Neural cell (in vitro differentiated cells): ENCODE measurements at regions not wholly inside any gene's neighbourhood (a gene's known extent, or its start where the extent isn't known, plus 50 kb on each side); places are given as distances from the start of the nearest gene placed in this dataset.

Experiments used
- H2AFZ ChIP-seq: fragments of 200-600, 300-800 bp; sonication (generic), shearing (Covaris generic); 2 replicates; pipeline ENCODE4 v1.6.0; 2014; ENCODE audit warnings: low read depth, mild to moderate bottlenecking, antibody characterized with exemption, low read length, moderate library complexity
- H3F3A ChIP-seq: fragments of 200-600 bp; shearing (Covaris generic); 2 replicates; pipeline ENCODE4 v1.6.1; 2016; ENCODE audit warnings: mild to moderate bottlenecking, moderate library complexity, mixed read lengths, antibody characterized with exemption, low read length; ENCODE audit not compliant: insufficient read depth, poor library complexity, severe bottlenecking
- H3K27ac ChIP-seq: fragments of 200-600, 300-800 bp; sonication (generic), shearing (Covaris generic); 2 replicates; pipeline ENCODE4 v1.5.1; 2014; ENCODE audit warnings: mild to moderate bottlenecking, low read length, moderate library complexity
- H3K27me3 ChIP-seq: fragments of 300-800, 200-600 bp; sonication (generic), shearing (Covaris generic); 2 replicates; pipeline ENCODE4 v1.6.0; 2014; ENCODE audit warnings: mild to moderate bottlenecking, low read depth, low read length, moderate library complexity; ENCODE audit not compliant: insufficient read depth
- H3K36me3 ChIP-seq: fragments of 300-800, 200-600 bp; sonication (generic), shearing (Covaris generic); 2 replicates; pipeline ENCODE4 v1.5.1; 2014; ENCODE audit warnings: mild to moderate bottlenecking, antibody characterized with exemption, low read length, moderate library complexity; ENCODE audit not compliant: insufficient read depth
- H3K4me2 ChIP-seq: fragments of 300-800, 200-600 bp; sonication (generic), shearing (Covaris generic); 2 replicates; pipeline ENCODE4 v1.6.0; 2014; ENCODE audit warnings: mild to moderate bottlenecking, low read length
- H3K4me3 ChIP-seq: fragments of 300-800, 200-600 bp; sonication (generic), shearing (Covaris generic); 2 replicates; pipeline ENCODE4 v1.5.1; 2014; ENCODE audit warnings: mild to moderate bottlenecking, low read length, moderate library complexity
- H3K79me2 ChIP-seq: fragments of 200-600 bp; shearing (Covaris generic); replicated peaks from 2 replicates; pipeline ENCODE4 v1.6.0; 2014; ENCODE audit warnings: mild to moderate bottlenecking, low read length, moderate library complexity; ENCODE audit not compliant: insufficient read depth
- H3K9ac ChIP-seq: fragments of 300-800, 200-600 bp; sonication (generic), shearing (Covaris generic); 2 replicates; pipeline ENCODE4 v1.6.1; 2016; ENCODE audit warnings: mild to moderate bottlenecking, low read length, mixed read lengths
- H3K9me2 ChIP-seq: fragments of 200-600 bp; shearing (Covaris generic); 2 replicates; pipeline ENCODE4 v1.6.1; 2016; ENCODE audit warnings: mild to moderate bottlenecking, low read length, mixed read lengths; ENCODE audit not compliant: insufficient read depth
- H3K9me3 ChIP-seq: fragments of 200-600, 300-800 bp; sonication (generic), shearing (Covaris generic); 2 replicates; pipeline ENCODE4 v1.6.1; 2016; ENCODE audit warnings: mild to moderate bottlenecking, mixed run types, low read length, moderate library complexity, mixed read lengths
- H4K20me1 ChIP-seq: fragments of 200-600 bp; shearing (Covaris generic); 2 replicates; pipeline ENCODE4 v1.6.1; 2016; ENCODE audit warnings: mild to moderate bottlenecking, mixed run types; ENCODE audit not compliant: insufficient read depth
- EP300 ChIP-seq: fragments of 450-650 bp; conservative IDR thresholded peaks from 2 replicates; pipeline ENCODE4 v1.6.1; 2014; ENCODE audit warnings: antibody characterized with exemption, mild to moderate bottlenecking, moderate library complexity; ENCODE audit not compliant: poor library complexity, severe bottlenecking
- EZH2 ChIP-seq: fragments of 200-600, 300-800 bp; shearing (Covaris generic), sonication (generic); IDR thresholded peaks from 2 replicates; pipeline ENCODE4 v1.6.1; 2014; ENCODE audit warnings: antibody characterized with exemption, low read length, borderline replicate concordance, mild to moderate bottlenecking; ENCODE audit not compliant: insufficient read depth, poor library complexity, severe bottlenecking
- MXI1 ChIP-seq: fragments of 450-650 bp; conservative IDR thresholded peaks from 2 replicates; pipeline ENCODE4 v1.6.1; 2014; ENCODE audit warnings: antibody characterized with exemption, mild to moderate bottlenecking; ENCODE audit not compliant: poor library complexity, severe bottlenecking
- POLR2AphosphoS5 ChIP-seq: IDR thresholded peaks from 2 replicates; pipeline ENCODE4 v1.6.1; 2012
- RAD21 ChIP-seq: fragments of 450-650 bp; conservative IDR thresholded peaks from 2 replicates; pipeline ENCODE4 v1.6.1; 2014; ENCODE audit warnings: antibody characterized with exemption, mild to moderate bottlenecking, moderate library complexity
- SMC3 ChIP-seq: fragments of 450-650 bp; conservative IDR thresholded peaks from 2 replicates; pipeline ENCODE4 v1.6.1; 2014; ENCODE audit warnings: antibody characterized with exemption, mild to moderate bottlenecking, moderate library complexity; ENCODE audit not compliant: poor library complexity
- TAF1 ChIP-seq: IDR thresholded peaks from 2 replicates; pipeline ENCODE4 v1.6.1; 2012; ENCODE audit warnings: low read depth
- TF ChIP-seq, protein P1 (sequence below): IDR thresholded peaks from 2 replicates; pipeline ENCODE4 v1.6.1; 2012; ENCODE audit warnings: borderline replicate concordance
- TF ChIP-seq, protein P2 (sequence below): fragments of 450-650 bp; IDR thresholded peaks from 2 replicates; pipeline ENCODE4 v1.5.1; 2014; ENCODE audit warnings: antibody characterized with exemption, mild to moderate bottlenecking, moderate library complexity; ENCODE audit not compliant: poor library complexity, severe bottlenecking

DNA sequence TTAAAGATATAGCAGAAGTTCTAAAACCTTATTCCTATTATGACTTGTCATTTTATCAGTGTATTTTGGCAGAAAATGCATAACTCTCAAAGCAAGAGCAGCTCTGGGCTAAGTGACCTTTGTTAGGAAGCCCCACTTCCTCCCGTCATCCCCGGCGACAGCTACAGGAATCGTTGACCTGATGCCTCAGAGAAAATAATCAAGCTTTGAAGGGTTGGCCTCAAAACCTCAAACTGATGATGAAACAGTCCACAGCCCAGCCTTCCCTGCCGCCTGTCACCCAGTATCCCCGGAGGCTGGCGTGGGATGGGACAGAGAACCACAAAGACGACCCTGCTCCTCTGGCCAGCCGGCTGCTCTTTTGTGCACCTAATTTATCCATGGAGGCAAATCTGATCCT, 65.3 kb downstream of the KCNF1 start:
- H3K9me2 ChIP-seq: no peaks in the 10 kb centered on the region
- H3K4me2 ChIP-seq: no peak overlapping the region
- no peaks in the 10 kb centered on the region for H3K36me3 ChIP-seq
- no peaks in the 10 kb centered on the region for H4K20me1 ChIP-seq
- no peak overlapping the region for H3K4me3 ChIP-seq
- no peaks in the 10 kb centered on the region for H3F3A ChIP-seq
- no peak overlapping the region for H2AFZ ChIP-seq
- TF ChIP-seq POLR2AphosphoS5 (no peak), TAF1 (no peak), RAD21 (no peak), MXI1 (no peak), EZH2 (no peak), EP300 (no peak), SMC3 (no peak)
- TF ChIP-seq, protein P1, sequence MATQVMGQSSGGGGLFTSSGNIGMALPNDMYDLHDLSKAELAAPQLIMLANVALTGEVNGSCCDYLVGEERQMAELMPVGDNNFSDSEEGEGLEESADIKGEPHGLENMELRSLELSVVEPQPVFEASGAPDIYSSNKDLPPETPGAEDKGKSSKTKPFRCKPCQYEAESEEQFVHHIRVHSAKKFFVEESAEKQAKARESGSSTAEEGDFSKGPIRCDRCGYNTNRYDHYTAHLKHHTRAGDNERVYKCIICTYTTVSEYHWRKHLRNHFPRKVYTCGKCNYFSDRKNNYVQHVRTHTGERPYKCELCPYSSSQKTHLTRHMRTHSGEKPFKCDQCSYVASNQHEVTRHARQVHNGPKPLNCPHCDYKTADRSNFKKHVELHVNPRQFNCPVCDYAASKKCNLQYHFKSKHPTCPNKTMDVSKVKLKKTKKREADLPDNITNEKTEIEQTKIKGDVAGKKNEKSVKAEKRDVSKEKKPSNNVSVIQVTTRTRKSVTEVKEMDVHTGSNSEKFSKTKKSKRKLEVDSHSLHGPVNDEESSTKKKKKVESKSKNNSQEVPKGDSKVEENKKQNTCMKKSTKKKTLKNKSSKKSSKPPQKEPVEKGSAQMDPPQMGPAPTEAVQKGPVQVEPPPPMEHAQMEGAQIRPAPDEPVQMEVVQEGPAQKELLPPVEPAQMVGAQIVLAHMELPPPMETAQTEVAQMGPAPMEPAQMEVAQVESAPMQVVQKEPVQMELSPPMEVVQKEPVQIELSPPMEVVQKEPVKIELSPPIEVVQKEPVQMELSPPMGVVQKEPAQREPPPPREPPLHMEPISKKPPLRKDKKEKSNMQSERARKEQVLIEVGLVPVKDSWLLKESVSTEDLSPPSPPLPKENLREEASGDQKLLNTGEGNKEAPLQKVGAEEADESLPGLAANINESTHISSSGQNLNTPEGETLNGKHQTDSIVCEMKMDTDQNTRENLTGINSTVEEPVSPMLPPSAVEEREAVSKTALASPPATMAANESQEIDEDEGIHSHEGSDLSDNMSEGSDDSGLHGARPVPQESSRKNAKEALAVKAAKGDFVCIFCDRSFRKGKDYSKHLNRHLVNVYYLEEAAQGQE: no peak
- TF ChIP-seq, protein P2, sequence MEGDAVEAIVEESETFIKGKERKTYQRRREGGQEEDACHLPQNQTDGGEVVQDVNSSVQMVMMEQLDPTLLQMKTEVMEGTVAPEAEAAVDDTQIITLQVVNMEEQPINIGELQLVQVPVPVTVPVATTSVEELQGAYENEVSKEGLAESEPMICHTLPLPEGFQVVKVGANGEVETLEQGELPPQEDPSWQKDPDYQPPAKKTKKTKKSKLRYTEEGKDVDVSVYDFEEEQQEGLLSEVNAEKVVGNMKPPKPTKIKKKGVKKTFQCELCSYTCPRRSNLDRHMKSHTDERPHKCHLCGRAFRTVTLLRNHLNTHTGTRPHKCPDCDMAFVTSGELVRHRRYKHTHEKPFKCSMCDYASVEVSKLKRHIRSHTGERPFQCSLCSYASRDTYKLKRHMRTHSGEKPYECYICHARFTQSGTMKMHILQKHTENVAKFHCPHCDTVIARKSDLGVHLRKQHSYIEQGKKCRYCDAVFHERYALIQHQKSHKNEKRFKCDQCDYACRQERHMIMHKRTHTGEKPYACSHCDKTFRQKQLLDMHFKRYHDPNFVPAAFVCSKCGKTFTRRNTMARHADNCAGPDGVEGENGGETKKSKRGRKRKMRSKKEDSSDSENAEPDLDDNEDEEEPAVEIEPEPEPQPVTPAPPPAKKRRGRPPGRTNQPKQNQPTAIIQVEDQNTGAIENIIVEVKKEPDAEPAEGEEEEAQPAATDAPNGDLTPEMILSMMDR: no peak
- no peaks in the 10 kb centered on the region for H3K9me3 ChIP-seq
- H3K79me2 ChIP-seq: no peaks in the 10 kb centered on the region
- no peaks in the 10 kb centered on the region for H3K27me3 ChIP-seq
- no peak overlapping the region for H3K9ac ChIP-seq
- no peak overlapping the region for H3K27ac ChIP-seq

DNA sequence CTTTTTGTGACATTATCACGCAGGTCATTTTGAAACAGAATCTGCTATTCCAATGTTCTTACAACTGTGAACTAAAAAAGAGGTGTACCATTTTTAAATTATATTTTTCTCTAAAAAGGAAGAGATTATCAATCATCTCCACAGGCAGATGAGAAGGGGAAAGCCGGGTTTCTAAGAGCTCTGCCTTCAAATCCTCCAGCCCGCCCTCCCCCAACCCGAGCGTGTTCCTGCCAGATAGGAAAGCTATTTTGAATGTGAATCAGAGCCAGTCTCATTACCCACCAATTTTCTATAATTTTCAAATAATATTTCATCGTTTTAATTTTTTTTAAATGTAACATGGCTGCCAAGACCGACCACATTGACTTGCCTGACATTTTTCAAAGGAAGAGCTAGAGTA, 65.9 kb downstream of the KCNF1 start:
- Histone ChIP-seq H3K4me2 (no peak overlapping the region), H3K79me2 (no peaks in the 10 kb centered on the region), H4K20me1 (no peaks in the 10 kb centered on the region), H3K4me3 (no peak overlapping the region), H3K27ac (peak overlapping the region; percentile 17), H3K9ac (no peak overlapping the region), H3K9me2 (no peaks in the 10 kb centered on the region), H2AFZ (no peak overlapping the region), H3K27me3 (no peaks in the 10 kb centered on the region), H3F3A (no peaks in the 10 kb centered on the region), H3K9me3 (no peaks in the 10 kb centered on the region), H3K36me3 (no peaks in the 10 kb centered on the region)
- TF ChIP-seq SMC3 (no peak), EP300 (no peak)
- TF ChIP-seq, protein P1: no peak
